K562 (cell line): ENCODE measurements at regions not wholly inside any gene's neighbourhood (a gene's known extent, or its start where the extent isn't known, plus 50 kb on each side); places are given as distances from the start of the nearest gene placed in this dataset.

Experiments
- ATAC-seq: fragments of 200-7000 bp; cut with Tn5 transposase; 3 replicates; pipeline ENCODE4 v1.9.1; 2020; ENCODE audit warnings: moderate library complexity
- BruUV-seq: library from RNA; stranded (reverse); fragments of 400-500 nt; replicated peaks from 2 replicates; lab custom pipeline; 2021; lab: Mats Ljungman, UMichigan
- CTCF ChIA-PET: fragments of 300-600 bp; formaldehyde crosslinking; extraction: SDS; loops from one replicate; lab custom pipeline; 2021; ENCODE audit warnings: low intra/inter-chr PET ratio; lab: Yijun Ruan, JAX
- POLR2A ChIA-PET: fragments of 300-600, 350-650 bp; sonication (Branson Sonifier 250); formaldehyde crosslinking; extraction: SDS; loops from one replicate; lab custom pipeline; 2021; ENCODE audit warnings: antibody characterized with exemption, inconsistent platforms; lab: Yijun Ruan, JAX
- DNase-seq, 4 experiments: peaks; one replicate each; pipeline versions ENCODE4 v3.0.0 to v3.0.0-alpha.2; 2011 to 2018; ENCODE audit warnings: low spot score in 3 of 4, mixed read lengths in 3 of 4; ENCODE audit errors: extremely low read depth in 1 of 4
- FAIRE-seq: peaks from 2 replicates; lab custom pipeline; 2011; peaks lifted over from hg19 to GRCh38; lab: Jason Lieb, UNC
- H2AFZ ChIP-seq: 2 replicates; pipeline ENCODE4 v1.6.0; 2011; ENCODE audit warnings: low read depth, low read length, control low read depth, inconsistent platforms
- H3K27ac ChIP-seq: fragments of 200-600 bp; 3 replicates; pipeline ENCODE4 v1.8.0; 2011; ENCODE audit warnings: low read depth, mild to moderate bottlenecking, control low read depth, inconsistent platforms, low read length, moderate library complexity, mixed read lengths; ENCODE audit errors: extremely low read depth
- H3K27me3 ChIP-seq, 2 experiments: fragments of 300-600 bp in 1 of 2; 2 replicates in 1 of 2; 3 replicates in 1 of 2; pipeline versions ENCODE4 v1.6.0 to v1.8.0; 2011; ENCODE audit warnings: inconsistent platforms in 2 of 2, low read length in 2 of 2, mild to moderate bottlenecking in 1 of 2, mixed read lengths in 1 of 2, moderate library complexity in 1 of 2; ENCODE audit not compliant: control insufficient read depth in 2 of 2, insufficient read depth in 2 of 2
- H3K36me3 ChIP-seq: fragments of 300-600 bp; 3 replicates; pipeline ENCODE4 v1.8.0; 2011; ENCODE audit warnings: mild to moderate bottlenecking, low read length, inconsistent platforms; ENCODE audit not compliant: control insufficient read depth, insufficient read depth
- H3K4me1 ChIP-seq, 2 experiments: fragments of 200-600 bp in 1 of 2; replicated peaks in 1 of 2; 2 replicates in 1 of 2; 3 replicates in 1 of 2; pipeline versions ENCODE4 v1.5.1 to v1.8.0; 2011; ENCODE audit warnings: inconsistent platforms in 2 of 2, low read length in 2 of 2, mild to moderate bottlenecking in 1 of 2, mixed read lengths in 1 of 2, moderate library complexity in 1 of 2; ENCODE audit not compliant: control insufficient read depth in 2 of 2, insufficient read depth in 2 of 2
- H3K4me2 ChIP-seq: 2 replicates; pipeline ENCODE4 v1.6.1; 2011; ENCODE audit warnings: low read length, control low read depth, inconsistent platforms, mixed read lengths; ENCODE audit not compliant: insufficient read depth
- H3K4me3 ChIP-seq: fragments of 200-600 bp; sonication (generic), shearing (Covaris generic); 2 replicates; pipeline ENCODE4 v1.5.1; 2016; ENCODE audit warnings: control low read depth, inconsistent platforms
- H3K79me2 ChIP-seq: fragments of 200-600 bp; 3 replicates; pipeline ENCODE4 v1.8.0; 2011; ENCODE audit warnings: low read length, inconsistent platforms; ENCODE audit not compliant: control insufficient read depth, insufficient read depth
- H3K9ac ChIP-seq, 2 experiments: 2 replicates each; pipeline versions ENCODE4 v1.6.0 to v1.6.1; 2011; ENCODE audit warnings: low read depth in 2 of 2, low read length in 2 of 2, control low read depth in 1 of 2, inconsistent platforms in 1 of 2, mild to moderate bottlenecking in 1 of 2, mixed read lengths in 1 of 2; ENCODE audit not compliant: insufficient read depth in 1 of 2
- H3K9me1 ChIP-seq: one replicate; pipeline ENCODE4 v1.6.0; 2011; ENCODE audit warnings: inconsistent platforms, mild to moderate bottlenecking, low read length, moderate library complexity; ENCODE audit not compliant: control insufficient read depth, insufficient read depth
- H3K9me3 ChIP-seq: replicated peaks from 2 replicates; pipeline ENCODE4 v1.5.1; 2011; ENCODE audit warnings: low read depth, low read length, inconsistent platforms; ENCODE audit not compliant: control insufficient read depth, insufficient read depth
- H4K20me1 ChIP-seq: replicated peaks from 2 replicates; pipeline ENCODE4 v1.6.1; 2011; ENCODE audit warnings: low read length, inconsistent platforms, mixed read lengths; ENCODE audit not compliant: control insufficient read depth, insufficient read depth
- CC2D1A ChIP-seq: fragments of 450-650 bp; IDR thresholded peaks from 2 replicates; pipeline ENCODE4 v1.6.1; 2017; ENCODE audit warnings: mild to moderate bottlenecking
- FOXJ3 ChIP-seq: sonication (generic); formaldehyde crosslinking; IDR thresholded peaks from 2 replicates; pipeline ENCODE4 v1.4.0; 2020; ENCODE audit warnings: mild to moderate bottlenecking, missing genetic modification reagents
- FOXK1 ChIP-seq: sonication (generic); formaldehyde crosslinking; IDR thresholded peaks from 2 replicates; pipeline ENCODE4 v1.8.0; 2022; ENCODE audit warnings: missing genetic modification reagents, mild to moderate bottlenecking, borderline replicate concordance
- GTF2A2 ChIP-seq: IDR thresholded peaks from 2 replicates; pipeline ENCODE4 v1.6.1; 2016; ENCODE audit warnings: mild to moderate bottlenecking, missing genetic modification characterization, missing compliant biosample characterization
- NFXL1 ChIP-seq: fragments of 450-650 bp; formaldehyde crosslinking; IDR thresholded peaks from 2 replicates; pipeline ENCODE4 v1.4.0; 2021; ENCODE audit warnings: mild to moderate bottlenecking
- OTX1 ChIP-seq: fragments of 450-650 bp; formaldehyde crosslinking; IDR thresholded peaks from 2 replicates; pipeline ENCODE4 v1.4.0; 2022; ENCODE audit warnings: mild to moderate bottlenecking
- RAD51 ChIP-seq: fragments of 450-650 bp; IDR thresholded peaks from 2 replicates; pipeline ENCODE4 v1.7.1; 2016; ENCODE audit warnings: low read depth, mild to moderate bottlenecking, borderline replicate concordance
- RB1 ChIP-seq: fragments of 450-650 bp; IDR thresholded peaks from 2 replicates; pipeline ENCODE4 v1.6.1; 2017; ENCODE audit warnings: low read depth, mild to moderate bottlenecking
- RBM39 ChIP-seq: fragments of 200-400 bp; formaldehyde crosslinking; optimal IDR thresholded peaks from 2 replicates; pipeline ENCODE3; 2018; ENCODE audit warnings: low read depth, low read length
- SIRT6 ChIP-seq: IDR thresholded peaks from one replicate; pipeline ENCODE4 v1.6.1; 2012; ENCODE audit warnings: low read depth, mild to moderate bottlenecking, control low read depth, inconsistent platforms, low read length, moderate library complexity
- ZNF134 ChIP-seq: fragments of 250-450 bp; sonication (Bioruptor Pico); conservative IDR thresholded peaks from 2 replicates; pipeline ENCODE4 v1.4.0; 2020
- WGBS: fragments of 100-300 bp; shearing (Covaris generic); methylation state at CpG from one replicate; pipeline ENCODE4 v1.1.6; 2016; ENCODE audit warnings: low coverage, mixed read lengths; ENCODE audit not compliant: insufficient coverage; ENCODE audit errors: missing lambda C conversion rate; 5-methylcytosine and 5-hydroxymethylcytosine counted together
- in situ Hi-C: fragments of 300-500 bp; cut with MboI; formaldehyde crosslinking; loops from 4 replicates; pipeline ENCODE4 v1.15.0; 2018; ENCODE audit warnings: inconsistent platforms, mixed read lengths
- intact Hi-C: fragments of 100-400 bp; cut with micrococcal nuclease; formaldehyde crosslinking; loops from 2 replicates; pipeline ENCODE4 v1.14.2; 2022
- TF ChIP-seq, protein P1 (sequence below): IDR thresholded peaks from 2 replicates; pipeline ENCODE4 v1.6.1; 2016; ENCODE audit warnings: missing genetic modification characterization, missing compliant biosample characterization
- TF ChIP-seq, protein P2 (sequence below): fragments of 250-450 bp; sonication (Bioruptor Pico); IDR thresholded peaks from 2 replicates; pipeline ENCODE4 v1.8.0; 2022; ENCODE audit warnings: inconsistent platforms, mild to moderate bottlenecking, moderate library complexity, borderline replicate concordance
- TF ChIP-seq, protein P3 (sequence below), 2 experiments: IDR thresholded peaks; 2 replicates each; pipeline ENCODE4 v1.6.1; 2012; ENCODE audit warnings: improper control_type of control experiment in 2 of 2, low read depth in 2 of 2, low read length in 2 of 2, borderline replicate concordance in 1 of 2
- TF ChIP-seq, protein P4 (sequence below): sonication (generic); formaldehyde crosslinking; IDR thresholded peaks from 2 replicates; pipeline ENCODE4 v1.8.0; 2022; ENCODE audit warnings: mild to moderate bottlenecking, missing genetic modification reagents

DNA sequence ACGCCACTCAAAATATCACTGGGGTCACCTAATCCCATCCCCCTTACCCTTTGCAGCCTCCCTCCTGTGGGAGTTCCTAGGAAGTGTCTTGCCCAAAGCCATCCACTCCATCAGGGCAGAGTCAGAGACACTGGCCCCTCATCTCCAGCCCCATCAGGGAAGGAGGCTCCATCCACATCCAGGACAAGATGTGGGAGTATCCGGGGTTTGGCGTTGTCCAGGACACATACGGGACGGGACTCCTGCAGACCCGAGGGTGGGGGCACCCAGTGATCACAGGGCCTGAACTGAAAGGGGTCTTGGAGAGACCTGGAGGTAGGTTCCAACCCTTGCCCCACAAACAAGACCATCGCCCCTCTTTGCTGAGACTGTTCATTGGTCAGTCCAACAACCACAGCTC lies 348.2 kb downstream of the MATN1 start:
- H3K4me3 ChIP-seq, result no peak overlapping the region
- H4K20me1 ChIP-seq, result peaks cover 9% of the 10 kb centered on the region; the same call in 1 of the 2 replicates
- in situ Hi-C loops (no loop called here), intact Hi-C loops (no loop called here)
- CTCF ChIA-PET, result no interaction called here
- peaks cover 3 to 76% of the 10 kb centered on the region in 2 experiments; a peak in 2 of 5 replicates for H3K27me3 ChIP-seq
- POLR2A ChIA-PET, result no interaction called here
- no peak overlapping the region for H3K9ac ChIP-seq
- H3K9me1 ChIP-seq, result no peaks in the 10 kb centered on the region
- H3K79me2 ChIP-seq, result no peaks in the 10 kb centered on the region
- no TSS peak for BruUV-seq
- DNase-seq (no peak), ATAC-seq (no peak), FAIRE-seq (no peak)
- peaks cover 0 to 4% of the 10 kb centered on the region in 2 experiments; a peak in 1 of 5 replicates for H3K4me1 ChIP-seq
- no peak overlapping the region for H2AFZ ChIP-seq
- H3K4me2 ChIP-seq, result no peak overlapping the region
- no peaks in the 10 kb centered on the region for H3K9me3 ChIP-seq
- WGBS, result 0% methylated on average over 7 of the region's 7 CpGs
- no peaks in the 10 kb centered on the region for H3K36me3 ChIP-seq
- H3K27ac ChIP-seq, result no peak overlapping the region
- TF ChIP-seq FOXJ3 (CRISPR knock-in tag) (no peak), NFXL1 (CRISPR knock-in tag) (no peak), OTX1 (CRISPR knock-in tag) (no peak), ZNF134 (CRISPR knock-in tag) (no peak), FOXK1 (CRISPR knock-in tag) (no peak), CC2D1A (no peak), SIRT6 (no peak), RB1 (no peak), RAD51 (no peak), RBM39 (no peak), GTF2A2 (tag) (no peak)
- TF ChIP-seq, protein P1, sequence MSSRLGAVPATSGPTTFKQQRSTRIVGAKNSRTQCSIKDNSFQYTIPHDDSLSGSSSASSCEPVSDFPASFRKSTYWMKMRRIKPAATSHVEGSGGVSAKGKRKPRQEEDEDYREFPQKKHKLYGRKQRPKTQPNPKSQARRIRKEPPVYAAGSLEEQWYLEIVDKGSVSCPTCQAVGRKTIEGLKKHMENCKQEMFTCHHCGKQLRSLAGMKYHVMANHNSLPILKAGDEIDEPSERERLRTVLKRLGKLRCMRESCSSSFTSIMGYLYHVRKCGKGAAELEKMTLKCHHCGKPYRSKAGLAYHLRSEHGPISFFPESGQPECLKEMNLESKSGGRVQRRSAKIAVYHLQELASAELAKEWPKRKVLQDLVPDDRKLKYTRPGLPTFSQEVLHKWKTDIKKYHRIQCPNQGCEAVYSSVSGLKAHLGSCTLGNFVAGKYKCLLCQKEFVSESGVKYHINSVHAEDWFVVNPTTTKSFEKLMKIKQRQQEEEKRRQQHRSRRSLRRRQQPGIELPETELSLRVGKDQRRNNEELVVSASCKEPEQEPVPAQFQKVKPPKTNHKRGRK (tag), result no peak
- TF ChIP-seq, protein P2, sequence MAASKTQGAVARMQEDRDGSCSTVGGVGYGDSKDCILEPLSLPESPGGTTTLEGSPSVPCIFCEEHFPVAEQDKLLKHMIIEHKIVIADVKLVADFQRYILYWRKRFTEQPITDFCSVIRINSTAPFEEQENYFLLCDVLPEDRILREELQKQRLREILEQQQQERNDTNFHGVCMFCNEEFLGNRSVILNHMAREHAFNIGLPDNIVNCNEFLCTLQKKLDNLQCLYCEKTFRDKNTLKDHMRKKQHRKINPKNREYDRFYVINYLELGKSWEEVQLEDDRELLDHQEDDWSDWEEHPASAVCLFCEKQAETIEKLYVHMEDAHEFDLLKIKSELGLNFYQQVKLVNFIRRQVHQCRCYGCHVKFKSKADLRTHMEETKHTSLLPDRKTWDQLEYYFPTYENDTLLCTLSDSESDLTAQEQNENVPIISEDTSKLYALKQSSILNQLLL (CRISPR knock-in tag), result no peak
- TF ChIP-seq, protein P3, sequence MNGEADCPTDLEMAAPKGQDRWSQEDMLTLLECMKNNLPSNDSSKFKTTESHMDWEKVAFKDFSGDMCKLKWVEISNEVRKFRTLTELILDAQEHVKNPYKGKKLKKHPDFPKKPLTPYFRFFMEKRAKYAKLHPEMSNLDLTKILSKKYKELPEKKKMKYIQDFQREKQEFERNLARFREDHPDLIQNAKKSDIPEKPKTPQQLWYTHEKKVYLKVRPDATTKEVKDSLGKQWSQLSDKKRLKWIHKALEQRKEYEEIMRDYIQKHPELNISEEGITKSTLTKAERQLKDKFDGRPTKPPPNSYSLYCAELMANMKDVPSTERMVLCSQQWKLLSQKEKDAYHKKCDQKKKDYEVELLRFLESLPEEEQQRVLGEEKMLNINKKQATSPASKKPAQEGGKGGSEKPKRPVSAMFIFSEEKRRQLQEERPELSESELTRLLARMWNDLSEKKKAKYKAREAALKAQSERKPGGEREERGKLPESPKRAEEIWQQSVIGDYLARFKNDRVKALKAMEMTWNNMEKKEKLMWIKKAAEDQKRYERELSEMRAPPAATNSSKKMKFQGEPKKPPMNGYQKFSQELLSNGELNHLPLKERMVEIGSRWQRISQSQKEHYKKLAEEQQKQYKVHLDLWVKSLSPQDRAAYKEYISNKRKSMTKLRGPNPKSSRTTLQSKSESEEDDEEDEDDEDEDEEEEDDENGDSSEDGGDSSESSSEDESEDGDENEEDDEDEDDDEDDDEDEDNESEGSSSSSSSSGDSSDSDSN (IDR thresholded peaks at IDR 0.05; ENCODE audit: borderline replicate concordance in 1 of 2, low read depth in 2 of 2, low read length in 2 of 2), result no peak
- TF ChIP-seq, protein P4, sequence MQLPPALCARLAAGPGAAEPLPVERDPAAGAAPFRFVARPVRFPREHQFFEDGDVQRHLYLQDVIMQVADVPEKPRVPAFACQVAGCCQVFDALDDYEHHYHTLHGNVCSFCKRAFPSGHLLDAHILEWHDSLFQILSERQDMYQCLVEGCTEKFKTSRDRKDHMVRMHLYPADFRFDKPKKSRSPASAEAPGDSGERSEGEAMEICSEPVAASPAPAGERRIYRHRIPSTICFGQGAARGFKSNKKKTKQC (CRISPR knock-in tag), result no peak
